HPDE6-E6E7 (cell line): ENCODE measurements at regions not wholly inside any gene's neighbourhood (a gene's known extent, or its start where the extent isn't known, plus 50 kb on each side); places are given as distances from the start of the nearest gene placed in this dataset.

Experiments used
- DNase-seq: peaks from one replicate; pipeline ENCODE4 v3.0.0; 2011; ENCODE audit warnings: missing footprints; ENCODE audit errors: extremely low spot score

GRCh38 chr14:22417914-22418313 lies 171.1 kb downstream of the DAD1 start:
- DNase-seq, result no peak

GRCh38 chr14:22416193-22416592 lies 172.8 kb downstream of the DAD1 start:
- no peak for DNase-seq

GRCh38 chr14:22415605-22415959 lies 173.4 kb downstream of the DAD1 start:
- DNase-seq, result no peak

- no peak for DNase-seq
Measured at GRCh38 chr14:22414876-22415604, 174.0 kb downstream of the DAD1 start.

- no peak for DNase-seq
Measured at GRCh38 chr14:22412926-22413411, 176.1 kb downstream of the DAD1 start.

- no peak for DNase-seq
Measured at GRCh38 chr14:22411398-22412055, 177.5 kb downstream of the DAD1 start.

GRCh38 chr14:22410497-22410896 lies 178.5 kb downstream of the DAD1 start:
- DNase-seq, result no peak

- DNase-seq, result no peak
Measured at GRCh38 chr14:22409006-22409405, 180.0 kb downstream of the DAD1 start.

GRCh38 chr14:22408547-22408946 lies 180.5 kb downstream of the DAD1 start:
- DNase-seq, result no peak

GRCh38 chr14:22407033-22407432 lies 182.0 kb downstream of the DAD1 start:
- DNase-seq, result no peak

GRCh38 chr14:22405201-22405600 lies 183.8 kb downstream of the DAD1 start:
- no peak for DNase-seq

- DNase-seq, result no peak
Measured at GRCh38 chr14:22403296-22403695, 185.7 kb downstream of the DAD1 start.

- no peak for DNase-seq
Measured at GRCh38 chr14:22400655-22401259, 188.3 kb downstream of the DAD1 start.

GRCh38 chr14:22399776-22400175 lies 189.2 kb downstream of the DAD1 start:
- DNase-seq, result no peak

- DNase-seq, result no peak
Measured at GRCh38 chr14:22397221-22397737, 191.7 kb downstream of the DAD1 start.

- no peak for DNase-seq
Measured at GRCh38 chr14:22395803-22396202, 193.2 kb downstream of the DAD1 start.

GRCh38 chr14:22394616-22395015 lies 194.4 kb downstream of the DAD1 start:
- DNase-seq, result no peak

- no peak for DNase-seq
Measured at GRCh38 chr14:22393796-22394195, 195.2 kb downstream of the DAD1 start.

GRCh38 chr14:22391908-22392565 lies 197.0 kb downstream of the DAD1 start:
- DNase-seq, result peak; percentile 54

GRCh38 chr14:22390824-22391461 lies 198.1 kb downstream of the DAD1 start:
- peak; percentile 73 for DNase-seq

- no peak for DNase-seq
Measured at GRCh38 chr14:22390195-22390594, 198.8 kb downstream of the DAD1 start.
